GM19452 (cell line): ENCODE measurements at regions not wholly inside any gene's neighbourhood (a gene's known extent, or its start where the extent isn't known, plus 50 kb on each side); places are given as distances from the start of the nearest gene placed in this dataset.
"Not testable (repeated sequence)": the region's sequence is repeated elsewhere in the genome, so short reads cannot be mapped to it uniquely, and the experiment has no call there.

Experiments used
- ATAC-seq: cut with Tn5 transposase; IDR thresholded peaks from one replicate; pipeline ENCODE4 v1.9.1; 2021; ENCODE audit not compliant: unreplicated experiment

DNA sequence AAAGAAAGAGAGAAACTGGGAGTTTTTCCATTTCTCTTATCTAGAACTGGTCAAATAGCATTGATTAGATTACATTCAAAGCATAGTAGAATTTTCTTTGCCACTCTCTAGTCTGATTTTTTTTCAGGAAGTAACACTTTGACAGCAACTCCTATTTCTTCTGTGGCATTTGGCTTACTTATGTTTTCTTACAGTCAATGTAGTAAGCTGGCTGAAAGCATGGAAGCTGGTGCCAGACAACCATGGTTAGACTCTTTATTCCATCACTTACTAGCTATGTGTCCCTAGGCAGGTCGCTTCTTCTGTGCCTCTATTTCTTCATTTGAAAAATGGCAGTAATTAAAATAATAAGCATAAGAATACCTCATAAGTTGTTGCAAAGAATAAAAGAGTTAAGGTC lies 54.2 kb upstream of the OPRM1 start:
- ATAC-seq, result no peak

DNA sequence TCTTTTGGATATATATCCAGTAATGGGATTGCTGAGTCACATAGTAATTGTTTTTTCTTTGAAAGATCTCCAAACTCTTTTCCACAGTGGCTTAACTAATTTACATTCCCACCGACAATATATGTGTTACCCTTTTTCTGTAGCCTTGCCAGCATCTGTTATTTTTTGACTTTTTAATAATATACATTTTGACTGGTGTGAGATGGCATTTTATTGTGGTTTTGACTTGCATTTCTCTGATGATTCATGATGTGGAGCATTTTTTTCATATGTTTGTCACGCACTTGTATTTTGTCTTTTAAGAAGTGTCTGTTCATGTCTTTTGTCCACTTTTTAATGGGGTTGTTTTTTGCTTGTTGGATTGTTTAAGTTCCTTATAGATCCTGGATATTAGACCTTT lies 58.9 kb upstream of the OPRM1 start:
- ATAC-seq, result no peak

GRCh38 chr6:153978911-153979548 lies 60.0 kb upstream of the OPRM1 start:
- not testable (repeated sequence) for ATAC-seq

- ATAC-seq, result no peak
Measured at GRCh38 chr6:153976921-153977693, 61.9 kb upstream of the OPRM1 start.

DNA sequence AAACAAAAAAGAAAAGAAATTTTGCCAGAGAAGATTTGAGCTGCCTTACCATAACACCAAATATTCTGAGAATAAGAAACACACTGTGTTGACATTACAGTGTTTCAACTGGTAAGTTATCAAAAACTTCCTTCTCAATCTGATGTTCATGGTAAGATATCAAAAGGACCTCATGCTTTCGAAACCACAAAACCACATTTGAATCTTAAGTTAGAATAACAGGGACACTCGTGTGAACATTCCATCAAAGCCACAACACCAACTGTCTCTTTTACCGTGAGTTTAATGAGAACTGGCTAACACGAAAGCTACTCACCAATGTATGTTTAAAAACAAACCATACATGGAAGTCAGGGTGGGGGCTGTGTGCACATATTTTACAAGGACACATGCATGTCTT lies 73.0 kb upstream of the OPRM1 start:
- no peak for ATAC-seq

GRCh38 chr6:153963352-153963751 lies 75.7 kb upstream of the OPRM1 start:
- no peak for ATAC-seq

DNA sequence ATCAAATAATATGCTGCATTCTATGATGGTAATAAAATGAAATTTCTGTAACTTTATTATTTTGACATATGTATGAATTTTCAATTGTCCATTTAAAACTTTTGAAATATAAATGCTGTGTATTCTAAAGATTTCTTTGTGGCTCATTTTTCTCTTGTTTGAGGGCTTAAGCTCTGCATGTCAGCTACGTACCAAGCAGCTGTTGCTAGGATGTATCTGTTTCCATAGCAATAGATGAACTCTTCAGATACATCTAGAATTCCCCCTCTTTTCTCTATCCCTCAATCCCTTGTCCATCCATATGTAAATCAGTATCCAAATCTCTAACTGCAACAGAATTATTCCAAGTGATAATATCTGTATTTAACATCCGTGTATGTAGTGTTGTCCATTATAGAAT lies 76.5 kb upstream of the OPRM1 start:
- ATAC-seq, result no peak

GRCh38 chr6:153960741-153961140 lies 78.3 kb upstream of the OPRM1 start:
- ATAC-seq, result no peak

- no peak for ATAC-seq
Measured at GRCh38 chr6:153960281-153960680, 78.8 kb upstream of the OPRM1 start.

DNA sequence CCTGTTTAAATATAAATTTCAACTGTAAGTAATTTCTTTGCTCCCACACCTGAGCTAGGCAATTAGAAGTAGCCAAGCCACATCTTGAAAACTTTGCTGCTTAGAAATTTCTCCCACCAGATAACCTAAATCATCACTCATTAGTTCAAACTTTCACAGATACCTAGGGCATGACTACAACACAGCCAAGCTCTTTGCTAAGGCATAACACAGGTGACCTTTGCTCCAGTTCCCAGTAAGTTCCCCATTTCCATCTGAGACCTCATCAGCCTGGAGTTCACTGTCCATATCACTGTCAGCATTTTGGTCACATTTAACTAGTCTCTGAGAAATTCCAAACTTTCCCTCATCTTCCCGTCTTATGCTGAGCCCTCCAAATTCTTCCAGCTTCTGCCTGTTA lies 79.8 kb upstream of the OPRM1 start:
- ATAC-seq, result no peak

- ATAC-seq, result no peak
Measured at GRCh38 chr6:153958860-153959259, 80.2 kb upstream of the OPRM1 start.

GRCh38 chr6:153957394-153957793 lies 81.6 kb upstream of the OPRM1 start:
- peak; percentile 87 for ATAC-seq

GRCh38 chr6:153956808-153957207 lies 82.2 kb upstream of the OPRM1 start:
- ATAC-seq, result no peak

DNA sequence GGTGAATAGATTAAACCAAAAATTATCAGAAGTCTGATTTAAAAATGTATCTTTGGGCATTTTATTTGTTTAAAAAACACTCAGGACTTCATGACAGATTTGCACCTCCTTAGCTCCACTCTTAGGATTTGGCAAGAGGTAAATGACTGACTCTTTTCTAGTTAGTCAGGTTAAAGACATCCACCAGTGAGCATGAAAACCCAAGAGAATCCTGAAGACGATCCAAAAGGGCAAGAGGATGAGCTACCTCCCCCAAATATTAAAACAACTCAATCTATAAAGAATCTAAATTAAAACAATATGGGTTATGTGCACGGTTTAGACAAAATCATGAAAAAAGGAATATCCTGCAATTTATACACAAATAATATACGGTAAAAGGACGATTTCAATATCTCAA lies 89.4 kb upstream of the OPRM1 start:
- no peak for ATAC-seq

DNA sequence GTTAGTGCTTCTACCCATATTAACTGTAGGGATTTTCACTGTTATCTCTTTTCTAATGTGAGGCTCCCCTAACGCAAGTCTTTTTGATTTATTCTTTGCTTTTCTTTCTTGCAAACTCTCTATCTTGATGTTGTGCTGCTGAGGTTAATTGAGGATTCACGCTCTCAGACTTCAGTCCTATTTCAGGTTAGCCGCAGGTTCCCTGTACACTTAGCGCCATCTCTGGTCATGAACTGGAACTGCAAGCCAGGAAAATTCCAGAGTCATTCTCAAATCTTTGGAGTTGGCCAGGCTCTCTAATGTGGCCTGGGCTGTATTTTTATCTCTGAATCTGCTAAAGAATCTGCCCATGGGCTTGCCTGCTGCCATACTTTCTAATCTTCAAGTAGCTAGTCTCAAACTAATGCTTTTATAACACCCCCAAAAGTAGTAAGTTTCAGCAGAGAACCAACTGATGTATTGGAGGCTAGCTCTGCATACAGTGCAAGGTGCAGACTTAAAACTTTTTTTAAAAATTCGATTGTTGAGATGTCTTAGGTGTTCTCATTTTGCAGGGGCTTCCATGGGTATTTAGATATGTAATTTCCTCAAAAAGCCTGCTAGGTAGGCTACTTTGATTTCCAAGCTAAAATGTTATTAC lies 91.1 kb upstream of the OPRM1 start:
- ATAC-seq, result no peak

DNA sequence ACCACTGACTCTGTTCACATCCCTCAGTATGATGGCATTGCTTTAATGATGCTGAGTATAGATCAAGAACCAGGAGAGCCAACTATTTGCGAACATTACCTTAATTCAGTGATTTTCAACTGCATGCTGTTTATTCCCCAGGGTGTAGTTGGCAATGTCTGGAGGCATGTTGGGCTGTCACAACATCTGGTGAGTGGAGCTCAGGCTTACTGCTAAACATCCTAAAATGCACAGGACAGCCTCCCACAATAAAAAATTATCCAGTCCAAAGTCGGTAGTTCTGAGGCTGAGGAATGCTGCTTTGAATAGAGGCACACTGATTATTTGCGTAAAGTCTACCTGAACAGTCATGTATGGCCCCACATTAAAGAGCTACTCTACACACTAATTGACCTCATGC lies 94.8 kb upstream of the OPRM1 start:
- ATAC-seq, result no peak

DNA sequence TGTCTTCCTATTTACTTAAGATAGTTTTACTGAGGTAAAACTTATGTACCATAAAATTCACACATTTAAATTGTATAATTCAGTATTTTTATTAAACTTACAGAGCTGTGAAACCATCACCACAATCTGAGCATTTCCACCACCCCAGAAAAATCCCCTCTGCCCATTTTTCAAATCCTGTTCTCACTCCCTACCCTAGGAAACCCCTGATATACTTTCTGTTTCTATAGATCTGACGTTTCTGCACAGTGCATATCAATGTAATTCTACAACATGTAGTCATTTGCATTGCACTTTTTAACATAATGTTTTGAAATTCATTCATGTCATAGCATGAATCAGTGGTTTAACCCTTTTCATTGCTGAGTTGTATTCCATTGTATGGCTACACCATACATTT lies 96.7 kb upstream of the OPRM1 start:
- peak; percentile 53 for ATAC-seq

GRCh38 chr6:153941768-153942167 lies 97.3 kb upstream of the OPRM1 start:
- no peak for ATAC-seq

GRCh38 chr6:153938876-153939275 lies 100.2 kb upstream of the OPRM1 start:
- ATAC-seq, result no peak

GRCh38 chr6:153931431-153931830 lies 107.6 kb upstream of the OPRM1 start:
- no peak for ATAC-seq

- no peak for ATAC-seq
Measured at GRCh38 chr6:153927867-153928266, 111.2 kb upstream of the OPRM1 start.

DNA sequence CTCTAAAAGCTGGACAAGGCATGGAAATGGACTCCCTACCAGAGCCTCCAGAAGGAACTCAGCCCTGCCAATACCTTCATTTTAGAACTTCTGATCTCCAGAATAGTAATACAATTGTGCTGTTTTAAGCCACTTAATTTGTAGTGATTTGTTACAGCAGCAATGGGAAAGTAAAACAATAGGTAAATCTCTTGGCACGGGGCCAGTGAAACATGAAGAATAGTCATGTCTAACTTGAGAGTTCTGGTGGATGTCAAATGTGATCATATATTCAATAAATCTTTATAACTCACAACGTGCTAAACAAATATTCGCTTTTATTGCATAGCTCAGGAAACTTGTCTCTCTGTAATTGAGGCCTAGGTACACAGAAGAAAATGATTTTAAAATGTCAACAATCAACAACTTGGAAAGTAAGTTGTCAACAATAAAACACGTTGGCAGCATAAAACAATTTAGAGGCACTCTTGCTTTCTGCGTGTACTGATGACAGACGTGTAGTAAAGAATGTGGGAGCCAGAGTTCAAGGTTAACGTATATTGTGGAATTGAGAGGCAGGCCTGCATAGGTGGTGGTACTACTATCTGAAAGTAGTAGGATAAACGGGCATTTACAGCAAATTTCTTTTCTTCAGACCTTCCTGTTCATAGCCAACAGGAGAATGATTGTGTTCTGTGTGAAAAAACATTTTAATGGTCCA lies 140.5 kb upstream of the OPRM1 start:
- ATAC-seq, result no peak
